Type B pancreatic cell (in vitro differentiated cells): ENCODE measurements at regions not wholly inside any gene's neighbourhood (a gene's known extent, or its start where the extent isn't known, plus 50 kb on each side); places are given as distances from the start of the nearest gene placed in this dataset.

Source experiments
- DNase-seq: peaks from one replicate; pipeline ENCODE4 v3.0.0; 2021; ENCODE audit warnings: mixed read lengths; ENCODE audit not compliant: unreplicated experiment; ENCODE audit errors: extremely low spot score
- H3K27ac Mint-ChIP-seq: 2 replicates; pipeline ENCODE4 v1.8.0; 2021; ENCODE audit warnings: mild to moderate bottlenecking, mixed read lengths
- H3K27me3 Mint-ChIP-seq: 2 replicates; pipeline ENCODE4 v1.8.0; 2021; ENCODE audit warnings: mixed read lengths
- H3K36me3 Mint-ChIP-seq: 2 replicates; pipeline ENCODE4 v1.8.0; 2021; ENCODE audit warnings: mixed read lengths
- H3K4me1 Mint-ChIP-seq: one replicate; pipeline ENCODE4 v1.8.0; 2021; ENCODE audit warnings: mixed read lengths; ENCODE audit not compliant: unreplicated experiment
- H3K4me3 Mint-ChIP-seq: 2 replicates; pipeline ENCODE4 v1.8.0; 2021; ENCODE audit warnings: mild to moderate bottlenecking, mixed read lengths
- H3K9me3 Mint-ChIP-seq: 2 replicates; pipeline ENCODE4 v1.8.0; 2021; ENCODE audit warnings: mixed read lengths
- TF ChIP-seq, protein P1 (sequence below): fragments of 200-600 bp; sonication (generic); conservative IDR thresholded peaks from 2 replicates; pipeline ENCODE4 v1.5.0; 2021; ENCODE audit warnings: antibody characterized with exemption, mild to moderate bottlenecking

DNA sequence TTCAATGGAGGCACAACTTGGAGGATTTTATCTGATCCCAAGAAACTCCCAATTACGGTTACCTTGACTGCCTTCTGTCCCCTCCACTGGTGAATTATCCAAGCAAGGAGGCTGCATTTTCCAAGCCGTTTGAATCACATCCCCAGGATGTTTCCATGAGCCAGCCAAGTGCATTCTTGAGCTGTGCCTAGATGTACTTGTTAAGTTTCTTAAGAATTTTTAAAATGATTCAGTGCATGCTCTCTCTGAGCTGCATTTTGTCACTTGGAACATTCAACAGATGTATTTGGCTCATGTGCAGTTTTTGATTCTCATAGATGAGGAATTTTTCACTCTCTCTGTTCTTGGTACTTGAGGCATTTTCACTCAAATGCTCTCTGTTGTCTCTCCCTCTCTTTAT, 202.6 kb upstream of the MYOCD start:
- TF ChIP-seq, protein P1, sequence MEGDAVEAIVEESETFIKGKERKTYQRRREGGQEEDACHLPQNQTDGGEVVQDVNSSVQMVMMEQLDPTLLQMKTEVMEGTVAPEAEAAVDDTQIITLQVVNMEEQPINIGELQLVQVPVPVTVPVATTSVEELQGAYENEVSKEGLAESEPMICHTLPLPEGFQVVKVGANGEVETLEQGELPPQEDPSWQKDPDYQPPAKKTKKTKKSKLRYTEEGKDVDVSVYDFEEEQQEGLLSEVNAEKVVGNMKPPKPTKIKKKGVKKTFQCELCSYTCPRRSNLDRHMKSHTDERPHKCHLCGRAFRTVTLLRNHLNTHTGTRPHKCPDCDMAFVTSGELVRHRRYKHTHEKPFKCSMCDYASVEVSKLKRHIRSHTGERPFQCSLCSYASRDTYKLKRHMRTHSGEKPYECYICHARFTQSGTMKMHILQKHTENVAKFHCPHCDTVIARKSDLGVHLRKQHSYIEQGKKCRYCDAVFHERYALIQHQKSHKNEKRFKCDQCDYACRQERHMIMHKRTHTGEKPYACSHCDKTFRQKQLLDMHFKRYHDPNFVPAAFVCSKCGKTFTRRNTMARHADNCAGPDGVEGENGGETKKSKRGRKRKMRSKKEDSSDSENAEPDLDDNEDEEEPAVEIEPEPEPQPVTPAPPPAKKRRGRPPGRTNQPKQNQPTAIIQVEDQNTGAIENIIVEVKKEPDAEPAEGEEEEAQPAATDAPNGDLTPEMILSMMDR: no peak
- peaks cover 9% of the 10 kb centered on the region for H3K9me3 Mint-ChIP-seq
- no peak for DNase-seq
- no peak overlapping the region for H3K27ac Mint-ChIP-seq
- no peaks in the 10 kb centered on the region for H3K36me3 Mint-ChIP-seq
- no peak overlapping the region for H3K4me3 Mint-ChIP-seq
- H3K27me3 Mint-ChIP-seq: no peaks in the 10 kb centered on the region
- no peaks in the 10 kb centered on the region for H3K4me1 Mint-ChIP-seq

DNA sequence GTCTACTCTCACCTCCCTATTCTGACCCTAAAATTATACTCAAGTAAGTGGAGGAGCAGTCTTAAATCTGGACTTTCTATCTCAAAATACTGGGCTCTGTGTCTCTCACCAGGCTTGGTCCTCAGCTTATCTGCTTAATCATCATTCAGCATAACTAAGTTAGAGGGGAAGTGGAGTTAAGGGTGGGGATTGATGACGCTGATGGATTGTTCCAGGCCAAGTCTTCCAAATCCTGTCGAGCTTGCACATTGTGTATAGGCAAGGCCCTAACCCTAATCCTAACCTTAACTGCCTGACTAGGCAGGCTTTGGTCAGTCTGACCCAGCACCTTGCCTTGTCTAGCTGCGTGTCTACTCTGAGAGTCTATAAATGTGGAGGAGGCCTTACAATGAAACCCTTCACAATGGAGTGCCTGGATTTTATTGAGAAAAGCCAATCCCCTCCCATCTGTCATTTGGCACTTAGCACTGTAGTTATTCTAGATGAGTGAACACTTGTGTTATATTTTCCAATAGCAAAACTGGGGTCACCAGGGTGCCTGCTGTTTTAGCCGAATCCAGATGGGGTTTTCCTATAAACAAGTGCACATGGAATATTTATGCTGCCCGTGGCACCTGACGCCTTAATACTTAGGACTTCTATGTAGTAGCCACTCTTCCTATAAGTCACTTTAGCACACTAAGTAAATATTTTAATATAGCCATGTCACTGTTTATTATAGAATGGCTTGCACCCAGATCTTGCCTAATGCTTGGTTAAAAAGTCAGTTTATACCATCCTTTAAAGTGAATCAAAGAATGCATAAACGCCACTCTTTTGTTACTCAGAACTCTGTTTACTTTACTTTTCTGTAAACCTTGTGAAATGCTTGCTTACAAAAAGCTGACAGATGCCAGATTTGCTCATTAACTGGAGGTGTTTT, 193.2 kb upstream of the MYOCD start:
- no peak for DNase-seq
- TF ChIP-seq, protein P1: no peak
- H3K4me1 Mint-ChIP-seq: no peaks in the 10 kb centered on the region
- H3K27ac Mint-ChIP-seq: no peak overlapping the region
- no peaks in the 10 kb centered on the region for H3K36me3 Mint-ChIP-seq
- H3K27me3 Mint-ChIP-seq: no peaks in the 10 kb centered on the region
- H3K4me3 Mint-ChIP-seq: no peak overlapping the region
- no peaks in the 10 kb centered on the region for H3K9me3 Mint-ChIP-seq

DNA sequence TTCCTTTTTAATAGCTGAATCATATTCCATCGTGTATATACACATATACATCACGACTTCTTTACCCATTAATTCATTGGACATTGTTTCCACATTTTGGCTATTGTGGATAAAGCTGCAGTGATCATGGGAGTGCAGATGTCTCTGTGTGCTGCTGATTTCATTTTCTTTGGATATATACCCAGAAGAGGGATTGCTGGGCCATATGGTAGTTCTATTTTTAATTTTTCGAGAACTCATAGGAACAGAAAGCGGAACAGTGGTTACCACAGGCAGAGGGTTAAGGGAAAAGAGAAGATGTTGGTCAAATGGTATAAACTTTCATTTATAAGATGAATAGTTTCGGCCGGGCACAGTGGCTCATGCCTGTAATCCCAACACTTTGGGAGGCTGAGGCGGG, 187.4 kb upstream of the MYOCD start:
- Mint-ChIP-seq H3K27me3 (no peaks in the 10 kb centered on the region), H3K27ac (no peak overlapping the region), H3K36me3 (no peaks in the 10 kb centered on the region), H3K4me3 (no peak overlapping the region), H3K4me1 (no peaks in the 10 kb centered on the region), H3K9me3 (no peaks in the 10 kb centered on the region)
- no peak for DNase-seq
- TF ChIP-seq, protein P1: no peak

DNA sequence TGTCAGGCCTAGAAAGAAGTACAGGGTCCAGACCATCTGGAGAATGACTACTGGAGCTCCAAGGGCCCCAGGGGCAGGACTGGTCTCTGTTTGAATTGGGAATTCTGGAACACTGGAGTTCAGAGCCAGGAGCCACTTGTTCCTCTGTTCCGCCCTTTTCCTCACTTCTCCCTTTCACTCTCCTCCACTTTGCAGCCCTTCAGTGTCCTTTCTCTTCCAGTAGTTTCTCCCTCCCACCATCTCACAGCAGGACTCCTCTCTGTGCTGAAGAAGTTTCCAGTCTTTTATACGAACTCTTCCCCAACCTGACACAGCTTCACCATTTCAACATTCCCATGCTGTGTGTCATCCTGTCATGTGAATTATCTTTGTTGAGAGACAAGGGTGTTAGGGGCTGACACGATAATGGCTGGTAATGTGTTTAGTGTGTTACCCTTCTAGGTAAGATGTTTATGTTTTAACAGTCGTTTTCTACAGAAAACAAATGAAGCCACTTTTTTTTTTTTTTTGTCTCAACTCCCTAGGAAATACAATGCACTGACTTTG, 180.3 kb upstream of the MYOCD start:
- Mint-ChIP-seq H3K27ac (no peak overlapping the region), H3K4me1 (no peaks in the 10 kb centered on the region), H3K27me3 (peaks cover 7% of the 10 kb centered on the region), H3K4me3 (no peak overlapping the region), H3K9me3 (peaks cover 7% of the 10 kb centered on the region), H3K36me3 (no peaks in the 10 kb centered on the region)
- DNase-seq: no peak
- TF ChIP-seq, protein P1: no peak

DNA sequence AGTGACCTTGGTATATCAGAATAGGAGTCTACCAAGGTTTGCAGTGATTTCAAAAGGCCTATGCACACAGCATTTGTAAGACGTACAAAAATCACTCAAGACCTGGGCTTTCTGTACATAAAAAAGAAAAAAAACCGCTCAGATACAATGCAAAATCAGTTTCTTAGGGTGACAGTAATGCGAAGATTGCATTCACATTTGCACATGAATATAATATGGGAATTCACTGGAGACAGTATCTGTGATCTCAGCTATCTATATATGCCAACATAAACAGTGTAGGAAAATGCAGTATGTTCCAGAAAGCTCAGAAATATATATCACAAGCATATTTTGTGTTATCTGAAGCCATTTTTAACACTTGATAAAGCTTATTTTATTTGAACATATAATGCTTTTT, 176.4 kb upstream of the MYOCD start:
- Mint-ChIP-seq H3K36me3 (no peaks in the 10 kb centered on the region), H3K27ac (no peak overlapping the region)
- TF ChIP-seq, protein P1: no peak

More for the DNA sequence above, 176.4 kb upstream of the MYOCD start:
- Mint-ChIP-seq H3K27me3 (peaks cover 10% of the 10 kb centered on the region), H3K4me1 (no peaks in the 10 kb centered on the region), H3K9me3 (peaks cover 7% of the 10 kb centered on the region), H3K4me3 (no peak overlapping the region)
- DNase-seq: no peak
